Amygdala (tissue), 56 donors: ENCODE measurements at regions not wholly inside any gene's neighbourhood (a gene's known extent, or its start where the extent isn't known, plus 50 kb on each side); places are given as distances from the start of the nearest gene placed in this dataset.
A peak's percentile ranks its signal among the peaks of the same experiment; 100 is the strongest.

Experiments used
- DNase-seq, 56 donors: peaks; one replicate each; lab custom pipeline; 2025; lab: John Stamatoyannopoulos, UW

- DNase-seq, result peak in 55 of 56 donors; percentile 17 to 93 (median 68)
Observed at GRCh38 chr20:4601630-4602296, 84.5 kb upstream of the PRNP start.

- no peak for DNase-seq
Observed at GRCh38 chr20:4600308-4601014, 85.8 kb upstream of the PRNP start.

GRCh38 chr20:4597215-4597614, 89.0 kb upstream of the PRNP start:
- DNase-seq, result no peak

- DNase-seq, result no peak
Observed at GRCh38 chr20:4593149-4593525, 93.1 kb upstream of the PRNP start.

- peak in 20 of 56 donors; percentile 4 to 71 (median 22) for DNase-seq
Observed at GRCh38 chr20:4592316-4593148, 93.7 kb upstream of the PRNP start.

- DNase-seq, result no peak
Observed at GRCh38 chr20:4591975-4592315, 94.3 kb upstream of the PRNP start.

GRCh38 chr20:4585758-4586157, 100.5 kb upstream of the PRNP start:
- DNase-seq, result no peak

- DNase-seq, result no peak
Observed at GRCh38 chr20:4585104-4585753, 101.0 kb upstream of the PRNP start.

- no peak for DNase-seq
Observed at GRCh38 chr20:4584510-4584909, 101.7 kb upstream of the PRNP start.

- no peak for DNase-seq
Observed at GRCh38 chr20:4581838-4582237, 104.4 kb upstream of the PRNP start.

GRCh38 chr20:4578375-4578774, 107.9 kb upstream of the PRNP start:
- no peak for DNase-seq

GRCh38 chr20:4574356-4574690, 111.9 kb upstream of the PRNP start:
- no peak for DNase-seq

GRCh38 chr20:4573564-4574355, 112.5 kb upstream of the PRNP start:
- no peak for DNase-seq

GRCh38 chr20:4571759-4572531, 114.3 kb upstream of the PRNP start:
- no peak for DNase-seq

GRCh38 chr20:4569865-4570264, 116.4 kb upstream of the PRNP start:
- DNase-seq, result no peak

- DNase-seq, result no peak
Observed at GRCh38 chr20:4569092-4569491, 117.2 kb upstream of the PRNP start.

GRCh38 chr20:4568361-4568959, 117.8 kb upstream of the PRNP start:
- no peak for DNase-seq

- no peak for DNase-seq
Observed at GRCh38 chr20:4567170-4567569, 119.1 kb upstream of the PRNP start.

- no peak for DNase-seq
Observed at GRCh38 chr20:4563534-4563933, 122.7 kb upstream of the PRNP start.
